HepG2 (cell line): ENCODE measurements at regions not wholly inside any gene's neighbourhood (a gene's known extent, or its start where the extent isn't known, plus 50 kb on each side); places are given as distances from the start of the nearest gene placed in this dataset.

ENCODE experiments used
- ELF4 ChIP-seq: sonication (generic); formaldehyde crosslinking; IDR thresholded peaks from 2 replicates; pipeline ENCODE4 v1.5.0; 2020; ENCODE audit warnings: missing genetic modification reagents, mild to moderate bottlenecking, moderate library complexity, borderline replicate concordance
- GABPA ChIP-seq, 2 experiments: IDR thresholded peaks; 2 replicates each; pipeline ENCODE4 v1.6.1; 2011 to 2016; ENCODE audit warnings: low read depth in 2 of 2, low read length in 1 of 2, missing biosample characterization in 1 of 2, missing genetic modification characterization in 1 of 2
- KMT2B ChIP-seq: IDR thresholded peaks from 2 replicates; pipeline ENCODE4 v1.6.1; 2016; ENCODE audit warnings: missing genetic modification reagents, missing compliant biosample characterization
- NFE2L2 ChIP-seq: fragments of 150-350 bp; IDR thresholded peaks from 2 replicates; pipeline ENCODE4 v1.6.1; 2014; ENCODE audit warnings: low read length
- RBM39 ChIP-seq: fragments of 200-400 bp; formaldehyde crosslinking; IDR thresholded peaks from one replicate; pipeline ENCODE4 v1.6.1; 2018; ENCODE audit warnings: antibody characterized with exemption, mild to moderate bottlenecking, low read depth, low read length; ENCODE audit not compliant: poor library complexity, severe bottlenecking
- RNF2 ChIP-seq: fragments of 450-650 bp; conservative IDR thresholded peaks from 2 replicates; pipeline ENCODE4 v1.6.1; 2016; ENCODE audit warnings: low read depth
- ZNF777 ChIP-seq: sonication (generic); formaldehyde crosslinking; IDR thresholded peaks from 2 replicates; pipeline ENCODE4 v1.4.0; 2020; ENCODE audit warnings: missing genetic modification reagents
- TF ChIP-seq, protein P1 (sequence below): sonication (generic); formaldehyde crosslinking; IDR thresholded peaks from 2 replicates; pipeline ENCODE4 v1.5.1; 2020; ENCODE audit warnings: missing genetic modification reagents, mild to moderate bottlenecking, borderline replicate concordance
- TF ChIP-seq, protein P2 (sequence below): sonication (generic); formaldehyde crosslinking; IDR thresholded peaks from 2 replicates; pipeline ENCODE4 v1.8.1; 2023; ENCODE audit warnings: missing genetic modification reagents, inconsistent platforms, borderline replicate concordance
- TF ChIP-seq, protein P3 (sequence below): sonication (generic); formaldehyde crosslinking; IDR thresholded peaks from 2 replicates; pipeline ENCODE4 v1.5.0; 2020; ENCODE audit warnings: mild to moderate bottlenecking, missing genetic modification reagents, moderate library complexity
- TF ChIP-seq, protein P4 (sequence below): sonication (generic); formaldehyde crosslinking; IDR thresholded peaks from 2 replicates; pipeline ENCODE4 v1.9.0; 2021; ENCODE audit warnings: missing genetic modification reagents, borderline replicate concordance

DNA sequence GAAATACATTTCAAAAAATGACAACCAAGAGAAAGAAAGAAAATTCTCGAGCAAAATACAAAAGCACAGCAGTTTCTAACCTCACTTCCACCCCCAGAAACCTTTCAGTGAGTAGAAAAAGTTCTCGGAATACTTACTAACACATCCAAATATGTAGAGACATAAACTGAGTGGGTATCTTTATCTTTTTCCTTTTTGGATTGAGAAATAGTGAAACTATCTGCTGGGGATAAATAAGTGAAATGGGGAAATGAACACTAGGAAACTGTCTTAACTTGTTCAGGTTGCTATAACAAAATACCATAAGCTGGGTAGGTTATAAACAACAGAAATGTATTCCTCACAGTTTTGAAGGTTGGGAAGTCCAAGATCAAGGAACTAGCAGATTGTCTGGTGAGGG lies 72.0 kb downstream of the VCAM1 start:
- TF ChIP-seq, protein P1, sequence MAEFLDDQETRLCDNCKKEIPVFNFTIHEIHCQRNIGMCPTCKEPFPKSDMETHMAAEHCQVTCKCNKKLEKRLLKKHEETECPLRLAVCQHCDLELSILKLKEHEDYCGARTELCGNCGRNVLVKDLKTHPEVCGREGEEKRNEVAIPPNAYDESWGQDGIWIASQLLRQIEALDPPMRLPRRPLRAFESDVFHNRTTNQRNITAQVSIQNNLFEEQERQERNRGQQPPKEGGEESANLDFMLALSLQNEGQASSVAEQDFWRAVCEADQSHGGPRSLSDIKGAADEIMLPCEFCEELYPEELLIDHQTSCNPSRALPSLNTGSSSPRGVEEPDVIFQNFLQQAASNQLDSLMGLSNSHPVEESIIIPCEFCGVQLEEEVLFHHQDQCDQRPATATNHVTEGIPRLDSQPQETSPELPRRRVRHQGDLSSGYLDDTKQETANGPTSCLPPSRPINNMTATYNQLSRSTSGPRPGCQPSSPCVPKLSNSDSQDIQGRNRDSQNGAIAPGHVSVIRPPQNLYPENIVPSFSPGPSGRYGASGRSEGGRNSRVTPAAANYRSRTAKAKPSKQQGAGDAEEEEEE = no peak
- TF ChIP-seq, protein P2, sequence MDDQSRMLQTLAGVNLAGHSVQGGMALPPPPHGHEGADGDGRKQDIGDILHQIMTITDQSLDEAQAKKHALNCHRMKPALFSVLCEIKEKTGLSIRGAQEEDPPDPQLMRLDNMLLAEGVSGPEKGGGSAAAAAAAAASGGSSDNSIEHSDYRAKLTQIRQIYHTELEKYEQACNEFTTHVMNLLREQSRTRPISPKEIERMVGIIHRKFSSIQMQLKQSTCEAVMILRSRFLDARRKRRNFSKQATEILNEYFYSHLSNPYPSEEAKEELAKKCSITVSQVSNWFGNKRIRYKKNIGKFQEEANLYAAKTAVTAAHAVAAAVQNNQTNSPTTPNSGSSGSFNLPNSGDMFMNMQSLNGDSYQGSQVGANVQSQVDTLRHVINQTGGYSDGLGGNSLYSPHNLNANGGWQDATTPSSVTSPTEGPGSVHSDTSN (CRISPR knock-in tag) = no peak
- no peak for TF ChIP-seq RNF2
- TF ChIP-seq, protein P3, sequence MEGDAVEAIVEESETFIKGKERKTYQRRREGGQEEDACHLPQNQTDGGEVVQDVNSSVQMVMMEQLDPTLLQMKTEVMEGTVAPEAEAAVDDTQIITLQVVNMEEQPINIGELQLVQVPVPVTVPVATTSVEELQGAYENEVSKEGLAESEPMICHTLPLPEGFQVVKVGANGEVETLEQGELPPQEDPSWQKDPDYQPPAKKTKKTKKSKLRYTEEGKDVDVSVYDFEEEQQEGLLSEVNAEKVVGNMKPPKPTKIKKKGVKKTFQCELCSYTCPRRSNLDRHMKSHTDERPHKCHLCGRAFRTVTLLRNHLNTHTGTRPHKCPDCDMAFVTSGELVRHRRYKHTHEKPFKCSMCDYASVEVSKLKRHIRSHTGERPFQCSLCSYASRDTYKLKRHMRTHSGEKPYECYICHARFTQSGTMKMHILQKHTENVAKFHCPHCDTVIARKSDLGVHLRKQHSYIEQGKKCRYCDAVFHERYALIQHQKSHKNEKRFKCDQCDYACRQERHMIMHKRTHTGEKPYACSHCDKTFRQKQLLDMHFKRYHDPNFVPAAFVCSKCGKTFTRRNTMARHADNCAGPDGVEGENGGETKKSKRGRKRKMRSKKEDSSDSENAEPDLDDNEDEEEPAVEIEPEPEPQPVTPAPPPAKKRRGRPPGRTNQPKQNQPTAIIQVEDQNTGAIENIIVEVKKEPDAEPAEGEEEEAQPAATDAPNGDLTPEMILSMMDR = no peak
- TF ChIP-seq RBM39 = no peak
- TF ChIP-seq GABPA (IDR thresholded peaks at IDR 0.05; ENCODE audit: low read depth, low read length) = no peak
- no peak for TF ChIP-seq GABPA (CRISPR knock-in tag; IDR thresholded peaks at IDR 0.05; ENCODE audit: low read depth)
- TF ChIP-seq ELF4 (CRISPR knock-in tag) = no peak
- TF ChIP-seq, protein P4, sequence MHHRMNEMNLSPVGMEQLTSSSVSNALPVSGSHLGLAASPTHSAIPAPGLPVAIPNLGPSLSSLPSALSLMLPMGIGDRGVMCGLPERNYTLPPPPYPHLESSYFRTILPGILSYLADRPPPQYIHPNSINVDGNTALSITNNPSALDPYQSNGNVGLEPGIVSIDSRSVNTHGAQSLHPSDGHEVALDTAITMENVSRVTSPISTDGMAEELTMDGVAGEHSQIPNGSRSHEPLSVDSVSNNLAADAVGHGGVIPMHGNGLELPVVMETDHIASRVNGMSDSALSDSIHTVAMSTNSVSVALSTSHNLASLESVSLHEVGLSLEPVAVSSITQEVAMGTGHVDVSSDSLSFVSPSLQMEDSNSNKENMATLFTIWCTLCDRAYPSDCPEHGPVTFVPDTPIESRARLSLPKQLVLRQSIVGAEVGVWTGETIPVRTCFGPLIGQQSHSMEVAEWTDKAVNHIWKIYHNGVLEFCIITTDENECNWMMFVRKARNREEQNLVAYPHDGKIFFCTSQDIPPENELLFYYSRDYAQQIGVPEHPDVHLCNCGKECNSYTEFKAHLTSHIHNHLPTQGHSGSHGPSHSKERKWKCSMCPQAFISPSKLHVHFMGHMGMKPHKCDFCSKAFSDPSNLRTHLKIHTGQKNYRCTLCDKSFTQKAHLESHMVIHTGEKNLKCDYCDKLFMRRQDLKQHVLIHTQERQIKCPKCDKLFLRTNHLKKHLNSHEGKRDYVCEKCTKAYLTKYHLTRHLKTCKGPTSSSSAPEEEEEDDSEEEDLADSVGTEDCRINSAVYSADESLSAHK (CRISPR knock-in tag) = no peak
- no peak for TF ChIP-seq KMT2B (CRISPR knock-in tag)
- no peak for TF ChIP-seq ZNF777 (CRISPR knock-in tag)
- no peak for TF ChIP-seq NFE2L2
